ENCODE measurements at regions not wholly inside any gene's neighbourhood (a gene's known extent, or its start where the extent isn't known, plus 50 kb on each side); places are given as distances from the start of the nearest gene placed in this dataset.
A peak's percentile ranks its signal among the peaks of the same experiment; 100 is the strongest.
"Not testable (repeated sequence)": the region's sequence is repeated elsewhere in the genome, so short reads cannot be mapped to it uniquely, and the experiment has no call there.

DNA sequence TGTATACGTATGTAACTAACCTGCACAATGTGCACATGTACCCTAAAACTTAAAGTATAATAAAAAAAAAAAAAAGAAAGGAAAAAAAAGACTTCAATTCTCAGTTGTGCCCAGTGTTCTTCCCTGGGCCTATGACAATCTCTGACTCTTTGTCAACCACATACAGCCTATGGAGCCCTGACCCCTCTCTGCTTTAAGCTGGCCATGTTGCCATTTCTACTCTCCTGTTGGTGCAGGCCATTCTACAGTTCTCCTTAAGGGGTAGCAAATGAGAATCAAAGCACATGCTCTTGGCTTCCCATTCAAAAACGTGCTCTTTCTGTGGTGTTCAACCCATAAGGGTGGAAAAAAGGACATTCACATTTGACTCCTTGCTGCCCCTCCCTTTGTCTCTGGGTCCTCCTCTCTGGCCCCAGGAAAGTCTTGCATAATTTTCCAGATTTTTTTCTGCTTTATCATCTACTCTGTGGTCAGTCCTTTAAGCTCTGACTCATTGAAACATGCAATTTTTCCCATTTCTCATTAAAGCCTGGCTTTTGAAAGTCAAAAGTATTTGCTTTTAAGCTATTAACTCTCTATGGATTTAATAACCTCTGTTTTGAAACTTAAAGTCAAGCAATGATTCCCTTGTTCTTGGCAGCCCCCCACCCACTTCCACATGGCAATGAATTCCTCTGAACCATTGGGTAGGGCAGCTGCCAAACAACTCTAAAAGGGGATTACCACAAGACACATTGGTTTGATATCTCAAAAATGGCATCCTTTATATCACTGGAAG is 208.6 kb upstream of the MCHR2 start:
- peak; percentile 96 for DNase-seq (ENCODE audit: low read depth)
- in situ Hi-C loops (cut with HindIII; ENCODE audit: low pct_unique_long_range_greater_than_20kb, low sequenced_read_pairs) = no loop called here

DNA sequence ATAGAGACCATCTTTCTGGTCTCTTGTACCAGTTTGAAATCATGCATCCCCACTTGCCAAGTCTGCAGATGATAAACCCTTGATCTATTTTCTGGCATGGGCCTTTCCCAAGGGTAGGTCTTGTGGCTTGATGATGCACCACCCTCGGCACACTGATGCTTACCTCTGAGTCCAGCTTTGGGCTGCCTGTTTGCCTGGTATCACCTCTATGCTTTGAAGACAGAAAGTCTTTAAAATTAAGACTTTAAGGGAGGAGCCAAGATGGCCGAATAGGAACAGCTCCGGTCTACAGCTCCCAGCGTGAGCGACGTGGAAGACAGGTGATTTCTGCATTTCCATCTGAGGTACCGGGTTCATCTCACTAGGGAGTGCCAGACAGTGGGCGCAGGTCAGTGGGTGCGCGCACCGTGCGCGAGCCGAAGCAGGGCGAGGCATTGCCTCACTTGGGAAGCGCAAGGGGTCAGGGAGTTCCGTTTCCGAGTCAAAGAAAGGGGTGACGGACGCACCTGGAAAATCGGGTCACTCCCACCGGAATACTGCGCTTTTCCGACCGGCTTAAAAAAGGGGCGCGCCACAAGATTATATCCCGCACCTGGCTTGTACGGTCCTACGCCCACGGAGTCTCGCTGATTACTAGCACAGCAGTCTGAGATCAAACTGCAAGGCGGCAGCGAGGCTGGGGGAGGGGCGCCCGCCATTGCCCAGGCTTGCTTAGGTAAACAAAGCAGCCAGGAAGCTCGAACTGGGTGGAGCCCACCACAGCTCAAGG is 202.4 kb upstream of the MCHR2 start:
- in situ Hi-C loops (cut with HindIII; ENCODE audit: low pct_unique_long_range_greater_than_20kb, low sequenced_read_pairs); DNase-seq (ENCODE audit: low read depth): not testable (repeated sequence)

DNA sequence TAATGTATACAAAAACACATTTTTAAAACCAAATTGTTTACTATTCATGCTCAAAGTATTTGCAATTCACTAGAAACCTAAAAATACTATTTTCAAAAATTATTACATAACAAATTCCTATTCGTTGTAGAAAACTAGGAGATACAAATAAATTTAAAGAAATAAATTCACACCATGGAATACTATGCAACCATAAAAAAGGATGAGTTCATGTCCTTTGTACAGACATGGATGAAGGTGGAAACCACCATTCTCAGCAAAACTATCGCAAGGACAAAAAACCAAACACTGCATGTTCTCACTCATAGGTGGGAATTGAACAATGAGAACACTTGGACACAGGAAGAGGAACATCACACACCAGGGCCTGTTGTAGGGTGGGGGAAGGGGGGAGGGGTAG is 201.2 kb upstream of the MCHR2 start:
- in situ Hi-C loops (cut with HindIII; ENCODE audit: low pct_unique_long_range_greater_than_20kb, low sequenced_read_pairs); DNase-seq (ENCODE audit: low read depth): not testable (repeated sequence)

- DNase-seq (ENCODE audit: low read depth) = no peak
- in situ Hi-C loops (cut with HindIII; ENCODE audit: low pct_unique_long_range_greater_than_20kb, low sequenced_read_pairs) = no loop called here
These were observed 200.5 kb upstream of the MCHR2 start for GRCh38 chr6:100194535-100194934.

DNA sequence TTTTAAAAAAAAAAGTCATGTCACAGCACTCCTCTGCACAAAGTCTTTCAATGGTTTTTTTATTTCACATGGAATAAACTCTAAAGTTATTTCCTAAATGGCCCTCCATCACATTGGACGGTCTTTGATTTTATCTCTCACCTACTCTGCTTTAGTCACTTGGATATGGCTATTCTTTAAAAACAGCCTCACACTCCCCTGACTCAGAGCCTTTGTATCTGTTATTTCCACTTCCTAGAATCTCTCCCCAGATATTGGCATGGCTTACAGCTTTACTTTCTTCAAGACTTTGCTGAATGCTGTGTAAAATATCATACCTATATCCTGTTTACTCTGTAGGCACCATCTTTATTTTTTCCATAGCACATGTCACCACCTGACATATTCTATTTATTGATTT is 194.7 kb upstream of the MCHR2 start:
- in situ Hi-C loops (cut with HindIII; ENCODE audit: low pct_unique_long_range_greater_than_20kb, low sequenced_read_pairs) = no loop called here
- DNase-seq (ENCODE audit: low read depth) = no peak

DNA sequence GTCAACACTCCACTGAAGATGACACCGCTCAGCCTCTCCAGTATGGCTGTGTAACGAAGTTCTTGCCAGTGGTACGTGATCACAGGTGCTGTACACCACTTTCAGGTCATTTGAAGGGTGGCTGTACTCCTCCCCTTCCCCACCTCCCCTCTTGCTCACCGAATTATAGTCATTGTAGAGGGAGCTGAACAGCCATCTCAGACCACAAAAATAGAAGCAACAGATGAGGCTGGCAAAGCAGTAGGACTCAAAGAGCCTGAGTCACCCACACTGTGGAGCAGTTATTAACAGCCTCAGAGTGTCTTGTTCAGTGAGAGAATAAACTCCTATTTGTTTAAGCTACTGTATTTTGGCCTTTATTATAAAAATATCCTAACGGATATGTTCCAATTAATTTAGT is 192.5 kb upstream of the MCHR2 start:
- in situ Hi-C loops (cut with HindIII; ENCODE audit: low pct_unique_long_range_greater_than_20kb, low sequenced_read_pairs) = no loop called here
- DNase-seq (ENCODE audit: low read depth) = no peak

DNA sequence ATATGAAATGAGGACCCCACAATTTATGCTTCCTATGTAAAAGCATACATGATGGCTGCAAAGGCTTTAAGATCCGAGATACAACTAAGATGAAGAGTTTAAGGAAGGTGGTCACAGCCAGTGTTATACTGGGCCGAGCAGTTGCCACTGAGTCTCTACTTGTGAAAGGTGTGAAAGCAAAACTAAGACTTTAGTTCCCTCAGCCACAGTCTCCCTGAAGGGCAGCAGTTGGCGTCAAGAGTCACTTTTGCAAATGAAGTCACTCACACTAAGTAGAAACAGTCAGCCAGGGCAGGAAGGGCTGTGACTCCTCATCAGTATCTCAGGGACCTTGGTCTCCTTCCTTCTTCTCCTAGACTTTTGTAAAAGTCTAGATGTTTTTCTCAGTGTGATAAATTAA is 191.6 kb upstream of the MCHR2 start:
- no peak for DNase-seq (ENCODE audit: low read depth)
- in situ Hi-C loops (cut with HindIII; ENCODE audit: low pct_unique_long_range_greater_than_20kb, low sequenced_read_pairs) = no loop called here

GRCh38 chr6:100184473-100184872 is 190.4 kb upstream of the MCHR2 start:
- in situ Hi-C loops (cut with HindIII; ENCODE audit: low pct_unique_long_range_greater_than_20kb, low sequenced_read_pairs) = no loop called here

DNA sequence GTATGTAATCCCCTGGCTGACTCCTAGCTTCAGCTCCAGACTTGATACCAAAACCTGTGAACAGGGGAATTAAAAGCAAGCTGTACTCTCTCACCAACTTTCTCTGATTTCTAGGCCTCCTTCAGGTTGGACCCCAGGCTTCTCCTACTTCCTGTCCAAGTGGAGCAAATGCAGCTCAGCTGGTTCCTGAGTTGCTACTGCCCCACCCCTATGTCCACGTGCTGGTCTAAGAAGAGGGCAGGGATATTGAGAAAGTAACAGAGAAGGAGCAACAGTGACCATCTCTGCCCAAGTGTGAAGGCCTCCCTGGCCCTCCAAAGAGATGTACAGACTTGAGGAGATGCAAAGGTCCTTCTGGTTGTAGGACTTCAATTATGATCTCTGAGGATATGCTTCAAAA is 188.3 kb upstream of the MCHR2 start:
- in situ Hi-C loops (cut with HindIII; ENCODE audit: low pct_unique_long_range_greater_than_20kb, low sequenced_read_pairs) = no loop called here
- DNase-seq (ENCODE audit: low read depth) = no peak

More at GRCh38 chr6:100184473-100184872, 190.4 kb upstream of the MCHR2 start:
- no peak for DNase-seq (ENCODE audit: low read depth)

GRCh38 chr6:100181309-100181708 is 187.3 kb upstream of the MCHR2 start:
- in situ Hi-C loops (cut with HindIII; ENCODE audit: low pct_unique_long_range_greater_than_20kb, low sequenced_read_pairs) = no loop called here
- no peak for DNase-seq (ENCODE audit: low read depth)

GRCh38 chr6:100179576-100179975 is 185.6 kb upstream of the MCHR2 start:
- DNase-seq (ENCODE audit: low read depth) = no peak
- in situ Hi-C loops (cut with HindIII; ENCODE audit: low pct_unique_long_range_greater_than_20kb, low sequenced_read_pairs) = loop anchor here (10.0 kb wide), 1 partner anchor 65 kb away; no protein-coding TSS in a partner anchor

- no peak for DNase-seq (ENCODE audit: low read depth)
- in situ Hi-C loops (cut with HindIII; ENCODE audit: low pct_unique_long_range_greater_than_20kb, low sequenced_read_pairs) = loop anchor here (10.0 kb wide), 1 partner anchor 63 kb away; no protein-coding TSS in a partner anchor
These were observed 183.9 kb upstream of the MCHR2 start for GRCh38 chr6:100177956-100178355.

GRCh38 chr6:100176951-100177710 is 183.1 kb upstream of the MCHR2 start:
- no peak for DNase-seq (ENCODE audit: low read depth)
- in situ Hi-C loops (cut with HindIII; ENCODE audit: low pct_unique_long_range_greater_than_20kb, low sequenced_read_pairs) = loop anchor here (10.0 kb wide), 1 partner anchor 62 kb away; no protein-coding TSS in a partner anchor

- DNase-seq (ENCODE audit: low read depth) = peak; percentile 66
- in situ Hi-C loops (cut with HindIII; ENCODE audit: low pct_unique_long_range_greater_than_20kb, low sequenced_read_pairs) = loop anchor here (10.0 kb wide), 1 partner anchor 62 kb away; no protein-coding TSS in a partner anchor
These were observed 182.4 kb upstream of the MCHR2 start for GRCh38 chr6:100176311-100176950.

- peak; percentile 88 for DNase-seq (ENCODE audit: low read depth)
- in situ Hi-C loops (cut with HindIII; ENCODE audit: low pct_unique_long_range_greater_than_20kb, low sequenced_read_pairs) = loop anchor here (10.0 kb wide), 1 partner anchor 61 kb away; no protein-coding TSS in a partner anchor
These were observed 181.8 kb upstream of the MCHR2 start for GRCh38 chr6:100175814-100176310.

DNA sequence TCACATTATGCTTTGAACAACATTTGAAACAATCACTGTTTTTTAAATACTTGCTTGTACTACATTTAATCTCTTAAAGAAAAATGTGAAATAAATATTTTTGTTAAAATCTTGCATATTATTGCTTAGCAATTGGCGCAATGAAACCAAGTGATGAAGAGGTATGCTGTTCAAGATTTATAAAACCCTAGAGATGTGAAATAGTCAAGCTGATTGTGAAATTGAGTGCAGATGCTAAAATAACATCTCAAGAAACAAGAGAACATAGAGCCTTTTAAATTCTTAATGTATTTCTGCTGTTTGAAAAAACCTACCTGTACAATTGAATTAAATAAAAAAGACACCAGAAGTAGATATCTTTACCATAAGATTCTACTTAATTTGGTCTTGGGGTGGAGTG is 179.2 kb upstream of the MCHR2 start:
- no peak for DNase-seq (ENCODE audit: low read depth)
- in situ Hi-C loops (cut with HindIII; ENCODE audit: low pct_unique_long_range_greater_than_20kb, low sequenced_read_pairs) = loop anchor here (10.0 kb wide), 1 partner anchor 58 kb away; no protein-coding TSS in a partner anchor

GRCh38 chr6:100172322-100172713 is 178.3 kb upstream of the MCHR2 start:
- in situ Hi-C loops (cut with HindIII; ENCODE audit: low pct_unique_long_range_greater_than_20kb, low sequenced_read_pairs) = loop anchor here (10.0 kb wide), 1 partner anchor 58 kb away; no protein-coding TSS in a partner anchor
- DNase-seq (ENCODE audit: low read depth) = no peak

All from Caki2 (cell line).